ENCODE measurements at regions not wholly inside any gene's neighbourhood (a gene's known extent, or its start where the extent isn't known, plus 50 kb on each side); places are given as distances from the start of the nearest gene placed in this dataset.
A peak's percentile ranks its signal among the peaks of the same experiment; 100 is the strongest.
"Not testable (repeated sequence)": the region's sequence is repeated elsewhere in the genome, so short reads cannot be mapped to it uniquely, and the experiment has no call there.

DNA sequence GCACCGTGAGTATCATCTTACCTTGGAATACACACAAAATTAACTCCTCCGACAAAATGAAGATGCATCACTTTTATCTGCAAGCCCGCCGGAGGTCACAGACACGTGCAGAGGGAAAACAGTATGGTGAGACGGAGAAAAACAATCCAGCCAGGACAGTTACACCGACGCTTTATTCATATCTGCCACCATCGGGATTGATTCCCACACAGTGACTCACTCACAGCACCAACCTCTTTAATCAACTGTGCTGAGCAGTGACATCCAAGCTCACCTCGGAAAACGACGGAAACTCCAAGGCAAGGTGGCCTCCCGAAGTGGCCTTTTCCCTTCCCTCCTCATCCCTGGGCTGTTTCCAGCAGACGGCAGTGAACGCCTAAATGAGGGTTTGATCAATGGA is 151.8 kb downstream of the NPIPA8 start:
- not testable (repeated sequence) for H3K27ac Mint-ChIP-seq; H3K4me1 Mint-ChIP-seq; ATAC-seq; H3K9me3 Mint-ChIP-seq; H3K36me3 Mint-ChIP-seq; DNase-seq (ENCODE audit: low spot score in 2 of 2); H3K4me3 Mint-ChIP-seq

DNA sequence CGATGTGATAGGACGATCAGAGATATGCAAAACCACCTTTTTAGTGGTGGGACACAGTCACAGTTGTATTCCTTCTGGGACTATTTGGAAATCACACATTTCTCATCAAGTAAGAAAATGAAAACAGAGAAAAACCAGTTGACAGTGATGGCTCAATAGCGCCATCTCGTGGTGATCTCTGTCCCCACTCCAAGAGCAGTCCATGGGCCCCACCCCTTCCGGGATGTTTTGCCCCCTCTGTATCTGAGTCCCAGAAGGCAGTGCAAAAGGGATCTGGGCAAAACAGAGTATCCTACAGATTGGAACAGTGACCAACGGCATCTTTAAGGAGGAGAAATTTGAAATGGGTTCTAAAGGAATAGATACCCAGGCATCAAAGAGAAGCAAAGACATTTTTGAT is 155.5 kb downstream of the NPIPA8 start:
- not testable (repeated sequence) for H3K4me1 Mint-ChIP-seq; H3K4me3 Mint-ChIP-seq; H3K27ac Mint-ChIP-seq; H3K36me3 Mint-ChIP-seq; DNase-seq (ENCODE audit: low spot score in 2 of 2); H3K9me3 Mint-ChIP-seq
- ATAC-seq = peak; percentile 70

DNA sequence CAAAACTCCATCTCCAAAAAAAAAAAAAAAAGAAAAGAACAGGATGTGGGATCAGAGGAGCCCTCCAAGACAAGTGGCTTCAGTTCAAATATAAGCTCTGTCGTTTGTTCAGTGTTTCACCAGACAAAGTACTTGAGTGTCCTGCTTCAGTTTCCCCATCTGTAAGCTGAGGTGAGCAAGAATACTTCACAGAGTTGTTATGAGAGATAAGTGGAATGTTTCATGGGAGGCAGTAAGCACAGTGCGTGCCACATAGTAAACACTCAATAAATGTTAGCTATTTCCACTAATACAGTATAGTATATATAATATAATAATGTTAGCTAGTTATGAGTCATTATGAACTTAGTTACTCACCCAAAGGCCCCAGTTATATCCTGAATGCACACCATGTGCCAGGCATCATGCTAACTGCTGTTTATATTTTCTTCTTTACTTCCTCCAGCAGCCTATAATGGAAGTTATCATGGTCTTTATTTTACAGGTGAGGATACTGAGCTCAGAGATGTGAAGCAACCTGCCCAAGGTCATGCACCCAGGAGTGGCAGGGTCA is 162.5 kb downstream of the NPIPA8 start:
- H3K9me3 Mint-ChIP-seq; DNase-seq (ENCODE audit: low spot score in 2 of 2); H3K36me3 Mint-ChIP-seq; H3K4me1 Mint-ChIP-seq; H3K27ac Mint-ChIP-seq; H3K4me3 Mint-ChIP-seq; ATAC-seq: not testable (repeated sequence)

DNA sequence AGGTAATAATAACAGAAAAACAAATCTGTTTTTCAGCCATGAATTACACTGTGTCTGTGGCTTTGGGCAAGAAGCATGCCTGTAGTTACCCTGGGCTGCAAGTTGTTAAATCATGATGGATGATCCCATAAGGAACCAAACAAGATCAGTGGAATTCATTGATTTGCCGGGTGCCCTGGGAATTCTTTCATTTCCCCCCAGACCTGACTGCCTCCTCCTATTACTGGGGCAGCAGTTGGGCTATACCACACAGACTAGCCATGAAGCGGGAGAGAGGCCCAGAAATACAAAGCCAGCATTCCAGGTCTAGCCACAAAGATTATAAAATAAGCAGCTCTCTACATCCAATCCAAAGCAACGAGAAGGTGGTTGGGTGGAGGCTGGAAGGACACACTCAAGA is 174.2 kb downstream of the NPIPA8 start:
- not testable (repeated sequence) for DNase-seq (ENCODE audit: low spot score in 2 of 2); H3K36me3 Mint-ChIP-seq; H3K4me1 Mint-ChIP-seq; H3K4me3 Mint-ChIP-seq; H3K27ac Mint-ChIP-seq; ATAC-seq; H3K9me3 Mint-ChIP-seq

DNA sequence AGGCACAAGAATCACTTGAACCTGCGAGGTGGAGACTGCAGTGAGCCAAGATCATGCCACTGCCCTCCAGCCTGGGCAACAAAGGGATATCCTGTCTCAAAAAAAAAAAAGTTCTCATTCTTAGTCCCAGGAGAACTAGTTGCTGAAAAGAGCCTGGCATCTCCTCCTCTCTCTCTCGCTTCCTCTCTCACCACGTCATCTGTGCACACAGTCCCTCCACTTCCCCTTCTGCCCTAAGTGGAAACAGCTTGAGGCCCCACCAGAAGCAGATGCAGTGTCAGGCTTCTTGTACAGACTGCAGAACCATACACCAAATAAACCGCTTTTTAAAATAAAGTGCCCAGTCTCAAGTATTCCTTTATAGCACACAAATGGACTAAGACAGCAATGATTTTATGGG is 175.3 kb downstream of the NPIPA8 start:
- DNase-seq (ENCODE audit: low spot score in 2 of 2); ATAC-seq; H3K36me3 Mint-ChIP-seq; H3K4me3 Mint-ChIP-seq; H3K27ac Mint-ChIP-seq; H3K4me1 Mint-ChIP-seq; H3K9me3 Mint-ChIP-seq: not testable (repeated sequence)

DNA sequence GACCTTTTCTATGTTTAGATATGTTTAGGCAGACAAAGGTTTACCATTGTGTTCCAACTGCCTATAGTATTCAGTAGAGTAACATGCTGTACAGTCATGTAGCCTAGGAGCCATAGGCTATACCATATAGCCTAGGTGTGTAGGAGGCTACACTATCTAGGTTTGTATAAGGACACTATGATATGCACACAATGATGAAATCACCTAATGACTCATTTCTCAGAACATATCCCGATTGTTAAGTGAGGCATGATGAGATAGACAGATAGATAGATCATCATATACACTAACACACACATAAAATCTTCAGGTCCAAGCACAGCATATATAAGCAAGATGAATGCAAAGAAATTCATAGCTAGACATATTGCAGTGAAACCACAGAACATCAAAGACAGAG is 177.4 kb downstream of the NPIPA8 start:
- not testable (repeated sequence) for H3K9me3 Mint-ChIP-seq; H3K36me3 Mint-ChIP-seq; DNase-seq (ENCODE audit: low spot score in 2 of 2); ATAC-seq; H3K4me3 Mint-ChIP-seq; H3K27ac Mint-ChIP-seq; H3K4me1 Mint-ChIP-seq

DNA sequence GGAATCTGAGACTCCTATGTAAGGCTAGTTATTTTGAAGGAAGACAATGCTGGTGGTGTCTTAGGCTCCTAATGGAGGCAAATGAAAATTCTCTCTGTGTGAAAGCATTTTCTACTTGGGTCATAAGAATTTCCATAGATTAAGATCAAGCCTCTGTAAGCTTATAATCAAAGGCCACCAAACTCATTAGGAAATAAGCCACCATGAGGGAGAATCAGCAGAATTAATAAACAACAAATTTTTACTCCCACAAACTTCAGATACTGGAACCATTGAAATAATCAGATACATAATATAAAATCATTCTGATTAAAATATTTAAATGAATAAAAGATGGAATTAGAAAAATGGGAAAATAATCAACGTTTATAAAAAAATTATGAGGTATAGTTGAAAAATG is 178.7 kb downstream of the NPIPA8 start:
- H3K27ac Mint-ChIP-seq; H3K4me1 Mint-ChIP-seq; H3K9me3 Mint-ChIP-seq; H3K36me3 Mint-ChIP-seq; DNase-seq (ENCODE audit: low spot score in 2 of 2); ATAC-seq; H3K4me3 Mint-ChIP-seq: not testable (repeated sequence)

DNA sequence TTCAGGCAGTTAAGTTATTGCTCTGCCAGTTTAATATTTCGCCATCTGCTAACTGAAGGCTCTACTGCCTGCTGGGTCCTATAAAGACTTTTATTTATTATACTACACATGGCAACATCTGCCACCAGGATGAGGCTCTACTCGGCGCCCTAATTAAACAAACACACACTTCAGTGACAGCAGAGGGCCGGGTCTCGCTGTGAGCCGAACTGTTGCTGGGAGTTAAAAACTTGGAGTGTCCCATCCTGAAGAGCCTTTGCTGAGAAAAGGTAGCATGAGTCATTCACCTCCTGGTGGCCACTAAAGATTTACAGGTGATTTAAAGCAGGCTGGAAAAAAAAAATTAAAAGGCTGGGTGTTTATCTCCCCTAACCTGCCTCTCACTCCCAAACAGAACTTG is 183.7 kb downstream of the NPIPA8 start:
- H3K9me3 Mint-ChIP-seq; DNase-seq (ENCODE audit: low spot score in 2 of 2); ATAC-seq; H3K27ac Mint-ChIP-seq; H3K36me3 Mint-ChIP-seq; H3K4me3 Mint-ChIP-seq; H3K4me1 Mint-ChIP-seq: not testable (repeated sequence)

DNA sequence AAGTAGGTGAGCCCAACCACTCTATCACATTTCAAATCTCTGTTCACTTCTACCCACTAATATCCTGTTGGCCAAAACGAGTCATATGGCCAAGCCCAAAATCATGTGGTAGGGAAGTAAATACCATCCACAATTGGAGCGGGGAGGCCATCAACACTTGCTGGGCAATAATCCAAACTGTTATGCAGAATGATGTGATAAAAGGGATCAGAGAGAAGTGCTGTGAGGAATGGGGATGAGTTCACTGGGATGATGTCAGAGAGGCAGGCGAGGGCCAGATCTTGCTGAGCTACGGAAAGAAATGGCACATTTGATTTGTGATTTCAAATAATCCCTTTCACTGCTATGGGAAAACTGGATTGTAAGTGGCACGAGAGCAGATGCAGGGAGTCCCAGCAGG is 188.4 kb downstream of the NPIPA8 start:
- H3K36me3 Mint-ChIP-seq; ATAC-seq; H3K9me3 Mint-ChIP-seq; H3K27ac Mint-ChIP-seq; DNase-seq (ENCODE audit: low spot score in 2 of 2); H3K4me1 Mint-ChIP-seq; H3K4me3 Mint-ChIP-seq: not testable (repeated sequence)

DNA sequence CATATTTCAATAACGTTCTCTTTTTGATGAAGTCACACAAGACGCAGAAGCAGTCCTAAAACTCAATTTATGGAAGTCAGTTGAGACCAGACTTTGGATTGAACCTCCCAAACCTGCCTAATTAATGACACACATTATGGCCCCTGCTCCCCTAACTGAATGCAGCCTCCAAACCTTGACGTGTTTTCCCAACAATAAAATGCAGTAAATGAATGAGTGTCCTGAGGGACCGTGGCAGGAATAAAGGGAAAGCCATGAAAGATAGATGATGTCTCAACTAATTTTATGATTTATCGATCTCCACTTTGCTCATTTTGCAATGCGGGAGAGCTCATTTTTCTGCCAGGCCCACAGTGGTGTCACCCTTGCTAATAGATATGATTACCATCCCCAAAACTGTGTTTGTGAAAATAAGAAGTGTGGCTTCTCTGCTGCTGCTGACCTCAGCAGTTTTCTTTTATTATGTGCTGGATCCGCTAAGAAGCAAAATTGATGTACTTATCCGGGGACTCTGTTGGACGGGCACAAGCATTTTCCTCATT is 189.9 kb downstream of the NPIPA8 start:
- not testable (repeated sequence) for H3K36me3 Mint-ChIP-seq; DNase-seq (ENCODE audit: low spot score in 2 of 2); H3K27ac Mint-ChIP-seq; H3K4me1 Mint-ChIP-seq; ATAC-seq; H3K9me3 Mint-ChIP-seq; H3K4me3 Mint-ChIP-seq

DNA sequence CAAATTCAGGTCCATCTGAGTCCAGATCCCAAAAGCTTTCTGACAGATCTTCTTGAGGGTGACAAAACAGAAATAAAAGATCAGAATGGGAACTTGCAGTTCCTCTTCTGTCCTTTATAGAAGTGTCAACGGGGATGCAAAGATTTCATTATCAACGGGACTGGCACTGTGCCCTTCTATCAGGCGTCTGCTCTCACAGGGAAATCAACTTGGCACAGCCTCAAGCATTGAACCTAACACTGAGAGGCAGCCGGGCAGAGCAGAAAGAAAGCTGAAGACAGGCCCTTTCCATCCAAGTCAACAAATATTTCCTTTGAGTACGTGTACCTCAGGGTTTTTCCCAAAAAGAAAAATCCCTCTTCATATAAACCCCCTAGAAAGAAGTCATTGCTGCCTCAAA is 194.5 kb downstream of the NPIPA8 start:
- H3K4me1 Mint-ChIP-seq; H3K4me3 Mint-ChIP-seq; H3K36me3 Mint-ChIP-seq; H3K9me3 Mint-ChIP-seq; ATAC-seq; H3K27ac Mint-ChIP-seq; DNase-seq (ENCODE audit: low spot score in 2 of 2): not testable (repeated sequence)

DNA sequence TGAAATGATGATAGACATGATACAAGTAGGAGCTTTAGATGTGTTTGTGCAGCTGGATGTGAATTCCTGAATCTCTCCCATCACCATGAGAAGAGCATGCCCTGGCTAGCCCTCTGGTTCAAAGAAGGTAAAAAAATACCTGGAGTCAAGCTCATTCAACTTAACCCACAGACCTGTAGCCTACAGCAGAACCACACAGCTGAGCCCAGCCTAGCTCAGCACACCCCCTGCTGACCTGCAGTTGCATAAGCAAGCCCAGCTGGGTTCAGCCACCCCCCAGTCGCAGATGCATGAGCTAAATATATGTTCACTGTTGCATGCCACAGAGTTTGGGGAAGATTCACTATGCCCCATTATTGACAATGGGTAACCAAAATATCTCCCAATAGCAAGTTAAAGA is 200.2 kb downstream of the NPIPA8 start:
- DNase-seq (ENCODE audit: low spot score in 2 of 2); H3K4me1 Mint-ChIP-seq; H3K9me3 Mint-ChIP-seq; H3K4me3 Mint-ChIP-seq; ATAC-seq; H3K27ac Mint-ChIP-seq; H3K36me3 Mint-ChIP-seq: not testable (repeated sequence)

DNA sequence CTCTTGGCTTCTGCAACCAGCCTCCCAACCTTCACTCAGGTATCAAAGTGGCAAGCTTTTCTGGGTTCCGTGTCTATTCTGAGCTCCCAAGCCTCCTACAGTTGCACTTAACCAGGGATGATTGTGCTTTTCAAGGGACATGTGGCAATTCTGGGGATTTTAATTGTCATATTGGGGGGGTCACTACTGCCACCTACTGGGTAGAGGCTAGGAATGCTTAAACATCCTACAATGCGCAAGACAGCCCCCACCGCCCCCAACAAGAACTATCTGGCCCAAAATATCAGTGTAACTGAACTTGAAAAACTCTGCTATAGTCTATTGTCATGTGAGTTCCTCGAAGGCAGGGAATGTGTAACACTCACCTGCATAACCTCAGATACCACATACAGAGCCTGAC is 201.5 kb downstream of the NPIPA8 start:
- not testable (repeated sequence) for H3K27ac Mint-ChIP-seq; H3K9me3 Mint-ChIP-seq; ATAC-seq; DNase-seq (ENCODE audit: low spot score in 2 of 2); H3K36me3 Mint-ChIP-seq; H3K4me3 Mint-ChIP-seq; H3K4me1 Mint-ChIP-seq

DNA sequence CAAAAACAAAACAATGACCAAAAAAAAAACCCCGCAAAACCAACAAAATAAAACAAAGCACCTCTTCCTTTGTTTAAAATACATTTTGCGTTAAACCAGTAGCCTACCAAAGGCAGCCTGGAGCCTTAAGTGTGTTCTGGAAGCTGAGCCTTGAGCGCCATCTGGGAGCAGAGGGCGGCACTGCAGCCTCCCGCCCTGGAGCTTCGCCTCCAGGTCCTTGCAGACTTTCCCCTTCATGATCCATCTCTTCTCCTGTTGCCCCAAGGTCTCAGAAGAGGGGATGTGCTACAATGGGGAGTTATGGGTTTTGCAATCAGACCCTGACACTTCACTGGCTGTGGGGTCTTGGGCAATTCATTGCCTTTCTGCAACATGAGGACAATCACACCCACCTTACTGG is 204.9 kb downstream of the NPIPA8 start:
- not testable (repeated sequence) for ATAC-seq; H3K4me3 Mint-ChIP-seq; H3K4me1 Mint-ChIP-seq; H3K36me3 Mint-ChIP-seq; H3K27ac Mint-ChIP-seq; H3K9me3 Mint-ChIP-seq; DNase-seq (ENCODE audit: low spot score in 2 of 2)

DNA sequence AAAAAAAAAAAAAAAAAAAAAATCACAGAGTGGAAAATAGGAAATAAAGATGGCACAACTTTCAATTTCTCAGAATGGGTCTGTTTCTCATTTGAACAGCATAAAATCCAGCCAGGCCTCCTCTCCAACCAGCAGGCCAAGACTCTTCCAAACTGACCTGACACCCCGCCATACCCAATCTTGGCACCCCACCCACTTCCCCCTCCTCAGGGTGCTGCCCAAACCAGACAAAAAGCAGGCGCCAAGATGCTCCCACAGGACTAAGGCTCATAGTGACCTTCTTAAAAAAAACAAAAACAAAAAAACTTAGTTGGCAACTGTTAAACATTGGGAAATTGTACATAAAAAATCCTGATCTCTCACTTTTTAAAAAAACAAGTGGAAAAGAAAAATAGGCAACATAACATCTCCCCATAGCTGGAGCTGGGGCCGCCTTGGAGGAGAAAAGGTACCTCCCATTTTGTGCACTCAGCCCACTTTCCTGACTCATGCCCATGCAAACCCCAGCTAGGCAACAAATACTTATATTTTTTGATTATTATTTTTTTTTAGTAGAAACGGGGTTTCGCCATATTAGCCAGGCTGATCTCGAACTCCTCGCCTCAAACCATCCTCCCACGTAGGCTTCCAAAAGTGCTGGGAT is 205.9 kb downstream of the NPIPA8 start:
- not testable (repeated sequence) for DNase-seq (ENCODE audit: low spot score in 2 of 2); H3K27ac Mint-ChIP-seq; ATAC-seq; H3K4me1 Mint-ChIP-seq; H3K9me3 Mint-ChIP-seq; H3K36me3 Mint-ChIP-seq; H3K4me3 Mint-ChIP-seq

DNA sequence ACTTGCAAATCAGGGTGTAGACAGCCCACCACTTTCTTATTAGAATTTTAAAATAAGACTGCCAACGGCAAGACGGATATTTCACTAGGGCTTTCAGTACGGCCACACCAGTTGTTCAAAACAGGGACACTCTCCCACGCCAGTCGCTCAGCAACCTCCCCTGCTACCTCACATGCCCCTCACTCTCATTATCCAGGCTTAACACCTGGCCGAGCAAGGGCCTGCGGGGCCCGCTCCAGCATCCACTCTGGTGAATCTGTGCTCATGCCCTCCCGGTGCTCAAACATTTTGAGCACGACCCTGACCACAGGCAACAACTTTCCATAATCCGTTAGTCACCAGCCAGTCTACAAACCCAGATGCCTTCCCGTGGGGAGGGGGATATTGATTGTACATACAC is 209.5 kb downstream of the NPIPA8 start:
- H3K27ac Mint-ChIP-seq; DNase-seq (ENCODE audit: low spot score in 2 of 2); H3K4me1 Mint-ChIP-seq; H3K9me3 Mint-ChIP-seq; ATAC-seq; H3K4me3 Mint-ChIP-seq; H3K36me3 Mint-ChIP-seq: not testable (repeated sequence)

Data from stimulated activated effector memory CD8-positive, alpha-beta T cell treated with anti-CD3 and anti-CD28 coated beads, Interleukin-12 subunit alpha, Interleukin-12 subunit beta, amount 100 ng/mL, for 72 hours (primary cell).